Esophagus (tissue), 2 donors: ENCODE measurements at regions not wholly inside any gene's neighbourhood (a gene's known extent, or its start where the extent isn't known, plus 50 kb on each side); places are given as distances from the start of the nearest gene placed in this dataset.

Experiments
- H3K27ac ChIP-seq, 2 donors: one replicate each; pipeline ENCODE4 v1.5.1; 2013; ENCODE audit warnings: low read depth in 2 of 2, mild to moderate bottlenecking in 2 of 2, inconsistent platforms in 1 of 2, low read length in 1 of 2, moderate library complexity in 1 of 2
- H3K27me3 ChIP-seq, 2 donors: one replicate each; pipeline ENCODE4 v1.6.1; 2013; ENCODE audit warnings: low read length in 2 of 2, control low read depth in 1 of 2, mild to moderate bottlenecking in 1 of 2; ENCODE audit not compliant: insufficient read depth in 2 of 2, control insufficient read depth in 1 of 2
- H3K36me3 ChIP-seq, 2 donors: one replicate each; pipeline ENCODE4 v1.6.1; 2013; ENCODE audit warnings: low read length in 1 of 2; ENCODE audit not compliant: control insufficient read depth in 2 of 2, insufficient read depth in 2 of 2
- H3K4me1 ChIP-seq, 2 donors: one replicate each; pipeline ENCODE4 v1.6.1; 2013; ENCODE audit warnings: low read length in 1 of 2; ENCODE audit not compliant: control insufficient read depth in 2 of 2, insufficient read depth in 2 of 2
- H3K4me3 ChIP-seq, 2 donors: one replicate each; pipeline ENCODE4 v1.5.1; 2013; ENCODE audit warnings: low read length in 2 of 2, mild to moderate bottlenecking in 2 of 2, low read depth in 1 of 2, moderate library complexity in 1 of 2
- H3K9me3 ChIP-seq, 2 donors: one replicate each; pipeline ENCODE4 v1.6.1; 2013; ENCODE audit warnings: mild to moderate bottlenecking in 2 of 2, low read depth in 1 of 2, low read length in 1 of 2, moderate library complexity in 1 of 2; ENCODE audit not compliant: control insufficient read depth in 2 of 2, insufficient read depth in 1 of 2
- WGBS, 2 donors: extraction: QIAGEN DNeasy Blood & Tissue Kit; methylation state at CpG; one replicate each; pipeline ENCODE4 v1.1.7; 2013; 5-methylcytosine and 5-hydroxymethylcytosine counted together
- donor health status: healthy with polysubstance abuse.
- donor health status: Bipolar disorder and iron deficiency.

- Histone ChIP-seq H3K36me3 (no peaks in the 10 kb centered on the region), H3K4me1 (no peaks in the 10 kb centered on the region), H3K9me3 (no peaks in the 10 kb centered on the region)
Observed at GRCh38 chr4:54475546-54475945, 182.2 kb upstream of the KIT start.

GRCh38 chr4:54482529-54483200, 175.1 kb upstream of the KIT start:
- H3K27me3 ChIP-seq: no peaks in the 10 kb centered on the region
- H3K4me3 ChIP-seq: no peak overlapping the region
- 84 to 86% methylated on average over 6 of the region's 6 CpGs for WGBS, 2 donors
- H3K27ac ChIP-seq: no peak overlapping the region
- H3K4me1 ChIP-seq: peaks cover 0 to 3% of the 10 kb centered on the region in 2 donors
- no peaks in the 10 kb centered on the region for H3K36me3 ChIP-seq
- H3K9me3 ChIP-seq: no peaks in the 10 kb centered on the region

More at GRCh38 chr4:54475546-54475945, 182.2 kb upstream of the KIT start:
- Histone ChIP-seq H3K4me3 (no peak overlapping the region), H3K27me3 (no peaks in the 10 kb centered on the region), H3K27ac (no peak overlapping the region)

GRCh38 chr4:54484383-54484782, 173.4 kb upstream of the KIT start:
- no peaks in the 10 kb centered on the region for H3K27me3 ChIP-seq

GRCh38 chr4:54487491-54487890, 170.3 kb upstream of the KIT start:
- Histone ChIP-seq H3K27ac (no peak overlapping the region), H3K27me3 (no peaks in the 10 kb centered on the region), H3K9me3 (no peaks in the 10 kb centered on the region), H3K36me3 (no peaks in the 10 kb centered on the region), H3K4me1 (no peaks in the 10 kb centered on the region), H3K4me3 (no peak overlapping the region)
- WGBS, 2 donors: 94 to 96% methylated on average over 2 of the region's 2 CpGs

More at GRCh38 chr4:54484383-54484782, 173.4 kb upstream of the KIT start:
- WGBS, 2 donors: 47 to 67% methylated on average over 6 of the region's 6 CpGs
- Histone ChIP-seq H3K4me3 (no peak overlapping the region), H3K36me3 (no peaks in the 10 kb centered on the region), H3K27ac (peak overlapping the region; percentile 54 to 64), H3K4me1 (peaks cover 0 to 3% of the 10 kb centered on the region in 2 donors), H3K9me3 (no peaks in the 10 kb centered on the region)

GRCh38 chr4:54493862-54494261, 163.9 kb upstream of the KIT start:
- H3K9me3 ChIP-seq: no peaks in the 10 kb centered on the region
- H3K4me3 ChIP-seq: no peak overlapping the region
- H3K36me3 ChIP-seq: no peaks in the 10 kb centered on the region
- WGBS, 2 donors: 68 to 87% methylated on average over 3 of the region's 3 CpGs
- H3K4me1 ChIP-seq: peaks cover 0 to 4% of the 10 kb centered on the region in 2 donors
- H3K27ac ChIP-seq: no peak overlapping the region
- H3K27me3 ChIP-seq: no peaks in the 10 kb centered on the region

- Histone ChIP-seq H3K36me3 (no peaks in the 10 kb centered on the region), H3K27ac (no peak overlapping the region), H3K27me3 (no peaks in the 10 kb centered on the region), H3K4me3 (no peak overlapping the region), H3K4me1 (peaks cover 0 to 4% of the 10 kb centered on the region in 2 donors), H3K9me3 (no peaks in the 10 kb centered on the region)
- whole genome bisulfite sequencing, 2 donors: 72 to 75% methylated on average over 7 of the region's 7 CpGs
Observed at GRCh38 chr4:54495091-54495490, 162.7 kb upstream of the KIT start.

GRCh38 chr4:54495641-54496040, 162.1 kb upstream of the KIT start:
- Histone ChIP-seq H3K4me1 (peaks cover 0 to 4% of the 10 kb centered on the region in 2 donors), H3K9me3 (no peaks in the 10 kb centered on the region), H3K4me3 (no peak overlapping the region), H3K27ac (no peak overlapping the region), H3K27me3 (no peaks in the 10 kb centered on the region), H3K36me3 (no peaks in the 10 kb centered on the region)
- WGBS, 2 donors: 88 to 90% methylated on average over 3 of the region's 3 CpGs

GRCh38 chr4:54496412-54496811, 161.3 kb upstream of the KIT start:
- 70 to 74% methylated on average over 5 of the region's 5 CpGs for WGBS, 2 donors
- H3K4me3 ChIP-seq: no peak overlapping the region
- no peaks in the 10 kb centered on the region for H3K36me3 ChIP-seq
- no peaks in the 10 kb centered on the region for H3K27me3 ChIP-seq
- peaks cover 0 to 4% of the 10 kb centered on the region in 2 donors for H3K4me1 ChIP-seq
- no peak overlapping the region for H3K27ac ChIP-seq
- no peaks in the 10 kb centered on the region for H3K9me3 ChIP-seq

- H3K9me3 ChIP-seq: no peaks in the 10 kb centered on the region
- no peak overlapping the region for H3K4me3 ChIP-seq
- H3K4me1 ChIP-seq: peaks cover 0 to 4% of the 10 kb centered on the region in 2 donors
- no peaks in the 10 kb centered on the region for H3K27me3 ChIP-seq
- H3K27ac ChIP-seq: no peak overlapping the region
- WGBS, 2 donors: 66 to 71% methylated on average over 3 of the region's 3 CpGs
- no peaks in the 10 kb centered on the region for H3K36me3 ChIP-seq
Observed at GRCh38 chr4:54497947-54498346, 159.8 kb upstream of the KIT start.

GRCh38 chr4:54498661-54499111, 159.1 kb upstream of the KIT start:
- H3K27ac ChIP-seq: no peak overlapping the region
- no peaks in the 10 kb centered on the region for H3K27me3 ChIP-seq
- no peaks in the 10 kb centered on the region for H3K36me3 ChIP-seq
- no peaks in the 10 kb centered on the region for H3K9me3 ChIP-seq
- 50 to 75% methylated on average over 1 of the region's 1 CpG for WGBS, 2 donors
- H3K4me1 ChIP-seq: peaks cover 0 to 4% of the 10 kb centered on the region in 2 donors
- no peak overlapping the region for H3K4me3 ChIP-seq
